ENCODE measurements at regions not wholly inside any gene's neighbourhood (a gene's known extent, or its start where the extent isn't known, plus 50 kb on each side); places are given as distances from the start of the nearest gene placed in this dataset.

DNA sequence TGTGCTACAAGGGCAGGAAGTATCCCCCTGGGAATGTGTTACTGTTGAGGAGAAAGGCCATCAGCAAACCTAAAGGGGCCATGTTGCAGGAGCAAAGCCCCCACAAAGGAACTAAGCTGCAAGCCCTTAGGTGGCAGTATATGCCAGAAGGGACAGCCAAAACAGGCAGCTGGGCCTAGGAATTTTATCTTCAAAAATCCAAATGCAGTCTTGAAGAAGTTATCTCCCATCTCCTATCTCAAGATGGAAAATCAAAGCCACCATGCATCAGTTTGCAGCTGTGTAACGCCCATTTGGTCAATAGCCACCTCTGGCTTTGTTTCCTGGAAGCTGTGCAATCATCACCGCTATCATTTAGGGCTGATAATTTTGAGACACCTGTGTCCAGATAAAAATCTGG, 400.3 kb downstream of the ARHGEF28 start:
- DNase-seq (ENCODE audit: low read depth, low spot score), result no peak
- Histone ChIP-seq H3K79me2 (ENCODE audit: insufficient read depth, low read length) (no peaks in the 10 kb centered on the region), H3K36me3 (ENCODE audit: control insufficient read depth in 1 of 2, insufficient read depth in 2 of 2, low read length in 2 of 2) (no peaks in the 10 kb centered on the region), H3K9me3 (ENCODE audit: control insufficient read depth in 1 of 2, insufficient read depth in 1 of 2, low read depth in 1 of 2, low read length in 2 of 2) (no peaks in the 10 kb centered on the region), H3K27me3 (ENCODE audit: insufficient read depth, low read length) (0 out of 2 replicates have a peak, but pooled peaks cover 4% of the 10 kb centered on the region), H3K4me1 (ENCODE audit: control insufficient read depth in 1 of 2, insufficient read depth in 2 of 2, low read length in 2 of 2) (peaks cover 8 to 13% of the 10 kb centered on the region in 2 experiments; a peak in 3 of 4 replicates), H3K4me3 (replicated peaks in 1 of 2; ENCODE audit: low read depth in 1 of 2, low read length in 2 of 2) (no peak overlapping the region), H3K9me2 (ENCODE audit: insufficient read depth) (no peaks in the 10 kb centered on the region), H3K27ac (ENCODE audit: low read depth, low read length) (no peak overlapping the region), H3K4me2 (ENCODE audit: low read length) (no peak overlapping the region), H2AFZ (ENCODE audit: low read depth, low read length, poor library complexity, severe bottlenecking) (no peak overlapping the region), H4K20me1 (ENCODE audit: insufficient read depth) (no peaks in the 10 kb centered on the region), H3K9ac (ENCODE audit: low read length) (no peak overlapping the region)
- POLR2A ChIA-PET, result no interaction called here
- intact Hi-C loops (cut with micrococcal nuclease), result no loop called here
- CTCF ChIA-PET, result interaction anchor here (1.2 kb wide), 1 partner anchor 9 kb away, joined by 4 read pairs; no protein-coding TSS in a partner anchor
- no TSS peak for BruUV-seq (replicated peaks)
- no peak for ATAC-seq
- TF ChIP-seq CEBPB (IDR thresholded peaks at IDR 0.05; ENCODE audit: low read depth), result no peak
- peak; percentile 20; the same call in 1 of the 2 replicates for TF ChIP-seq RAD21 (IDR thresholded peaks at IDR 0.05; ENCODE audit: low read depth)
- RAD21 ChIA-PET (ENCODE audit: low non-redundant PET in 1 of 2, low total read pairs in 2 of 2, uncharacterized antibody in 2 of 2, unreplicated experiment in 2 of 2), result no interaction called here

GRCh38 chr5:74021126-74021525, 395.1 kb downstream of the ARHGEF28 start:
- ATAC-seq (no peak), DNase-seq (ENCODE audit: low read depth, low spot score) (no peak)
- Histone ChIP-seq H3K9me2 (ENCODE audit: insufficient read depth) (no peaks in the 10 kb centered on the region), H3K27ac (ENCODE audit: low read depth, low read length) (no peak overlapping the region), H3K4me2 (ENCODE audit: low read length) (no peak overlapping the region), H3K4me1 (ENCODE audit: control insufficient read depth in 1 of 2, insufficient read depth in 2 of 2, low read length in 2 of 2) (peaks cover 18 to 23% of the 10 kb centered on the region in 2 experiments), H3K4me3 (replicated peaks in 1 of 2; ENCODE audit: low read depth in 1 of 2, low read length in 2 of 2) (no peak overlapping the region), H4K20me1 (ENCODE audit: insufficient read depth) (no peaks in the 10 kb centered on the region), H3K36me3 (ENCODE audit: control insufficient read depth in 1 of 2, insufficient read depth in 2 of 2, low read length in 2 of 2) (no peaks in the 10 kb centered on the region), H3K27me3 (ENCODE audit: insufficient read depth, low read length) (peaks cover 20% of the 10 kb centered on the region; the same call in 1 of the 2 replicates), H3K79me2 (ENCODE audit: insufficient read depth, low read length) (no peaks in the 10 kb centered on the region), H2AFZ (ENCODE audit: low read depth, low read length, poor library complexity, severe bottlenecking) (no peak overlapping the region), H3K9ac (ENCODE audit: low read length) (no peak overlapping the region), H3K9me3 (ENCODE audit: control insufficient read depth in 1 of 2, insufficient read depth in 1 of 2, low read depth in 1 of 2, low read length in 2 of 2) (no peaks in the 10 kb centered on the region)
- POLR2A ChIA-PET, result no interaction called here
- CTCF ChIA-PET, result no interaction called here
- intact Hi-C loops (cut with micrococcal nuclease), result no loop called here
- BruUV-seq (replicated peaks), result no TSS peak
- RAD21 ChIA-PET (ENCODE audit: low non-redundant PET in 1 of 2, low total read pairs in 2 of 2, uncharacterized antibody in 2 of 2, unreplicated experiment in 2 of 2), result no interaction called here
- TF ChIP-seq EZH2phosphoT487 (IDR thresholded peaks at IDR 0.05; ENCODE audit: borderline replicate concordance), result no peak
- TF ChIP-seq YY1 (IDR thresholded peaks at IDR 0.05; ENCODE audit: extremely low read depth, insufficient replicate concordance, low read depth, low read length), result no peak
- TF ChIP-seq CBX3 (IDR thresholded peaks at IDR 0.05; ENCODE audit: low read depth), result no peak
- no peak for TF ChIP-seq TCF7L2 (IDR thresholded peaks at IDR 0.05; ENCODE audit: borderline replicate concordance, extremely low read depth, insufficient read depth, insufficient read length)
- TF ChIP-seq CTCF (IDR thresholded peaks at IDR 0.05 in 2 of 3, conservative IDR thresholded peaks at IDR 0.05 in 1 of 3; ENCODE audit: borderline replicate concordance in 1 of 3, insufficient read depth in 1 of 3, low read depth in 2 of 3, low read length in 2 of 3), result no peak
- no peak for TF ChIP-seq EZH2 (IDR thresholded peaks at IDR 0.05)
- TF ChIP-seq, protein P1, sequence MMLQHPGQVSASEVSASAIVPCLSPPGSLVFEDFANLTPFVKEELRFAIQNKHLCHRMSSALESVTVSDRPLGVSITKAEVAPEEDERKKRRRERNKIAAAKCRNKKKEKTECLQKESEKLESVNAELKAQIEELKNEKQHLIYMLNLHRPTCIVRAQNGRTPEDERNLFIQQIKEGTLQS (IDR thresholded peaks at IDR 0.05), result no peak
- no peak for TF ChIP-seq FOSL1 (IDR thresholded peaks at IDR 0.05; ENCODE audit: low read depth)
- TF ChIP-seq, protein P2, sequence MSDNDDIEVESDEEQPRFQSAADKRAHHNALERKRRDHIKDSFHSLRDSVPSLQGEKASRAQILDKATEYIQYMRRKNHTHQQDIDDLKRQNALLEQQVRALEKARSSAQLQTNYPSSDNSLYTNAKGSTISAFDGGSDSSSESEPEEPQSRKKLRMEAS (IDR thresholded peaks at IDR 0.05), result no peak
- TF ChIP-seq REST (IDR thresholded peaks at IDR 0.05; ENCODE audit: low read depth), result no peak
- TF ChIP-seq SP1 (IDR thresholded peaks at IDR 0.05; ENCODE audit: low read depth), result no peak
- TF ChIP-seq RAD21 (IDR thresholded peaks at IDR 0.05; ENCODE audit: low read depth), result no peak
- TF ChIP-seq ZNF274 (IDR thresholded peaks at IDR 0.05; ENCODE audit: low read depth, low read length), result no peak
- no peak for TF ChIP-seq JUND (IDR thresholded peaks at IDR 0.05)
- TF ChIP-seq ZFX (IDR thresholded peaks at IDR 0.05), result no peak
- no peak for TF ChIP-seq SRF (IDR thresholded peaks at IDR 0.05; ENCODE audit: low read depth)
